Gastrocnemius medialis (tissue), 4 donors: ENCODE measurements at regions not wholly inside any gene's neighbourhood (a gene's known extent, or its start where the extent isn't known, plus 50 kb on each side); places are given as distances from the start of the nearest gene placed in this dataset.

ENCODE experiments used
- ATAC-seq, 2 donors: fragments of 150-250 bp; one replicate each; pipeline ENCODE4 v1.9.1; 2016
- DNase-seq, 2 donors: peaks; one replicate each; pipeline ENCODE4 v3.0.0-alpha.2; 2019
- H3K27ac ChIP-seq, 4 donors: fragments of 200-600 bp; sonication (generic); 1 replicate in 1 of 4; 2 replicates in 3 of 4; pipeline ENCODE4 v1.5.1; 2016 to 2018; ENCODE audit warnings: mild to moderate bottlenecking in 2 of 4, moderate library complexity in 1 of 4
- H3K27me3 ChIP-seq, 3 donors: fragments of 200-600 bp; sonication (generic) in 2 of 3; 1 replicate in 1 of 3; 2 replicates in 2 of 3; pipeline versions ENCODE4 v1.5.1 to v1.6.0; 2016 to 2019; ENCODE audit warnings: mild to moderate bottlenecking in 1 of 3, moderate library complexity in 1 of 3
- H3K36me3 ChIP-seq, 2 donors: fragments of 200-600 bp; sonication (generic) in 1 of 2; one replicate each; pipeline ENCODE4 v1.5.1; 2017 to 2018
- H3K4me1 ChIP-seq, 2 donors: fragments of 200-600 bp; sonication (generic) in 1 of 2; one replicate each; pipeline ENCODE4 v1.5.1; 2016 to 2017; ENCODE audit warnings: mild to moderate bottlenecking in 2 of 2
- H3K4me3 ChIP-seq, 4 donors: fragments of 200-600 bp; sonication (generic) in 3 of 4; 1 replicate in 1 of 4; 2 replicates in 3 of 4; pipeline ENCODE4 v1.5.1; 2016 to 2019; ENCODE audit warnings: mild to moderate bottlenecking in 2 of 4
- H3K9me3 ChIP-seq, 3 donors: fragments of 200-600 bp; sonication (generic) in 2 of 3; 1 replicate in 1 of 3; 2 replicates in 2 of 3; pipeline ENCODE4 v1.5.1; 2016 to 2019
- POLR2A ChIP-seq, 2 donors: fragments of 450-650 bp; IDR thresholded peaks; one replicate each; pipeline ENCODE4 v1.6.1; 2017; ENCODE audit warnings: antibody characterized with exemption in 2 of 2, mild to moderate bottlenecking in 2 of 2, moderate library complexity in 2 of 2
- in situ Hi-C, 4 donors: fragments of 200-750 bp; cut with MboI; loops; one replicate each; pipeline versions ENCODE4 v1.15.0 to v1.8.0; 2017; ENCODE audit warnings: low sequenced_read_pairs in 4 of 4
- intact Hi-C: fragments of 100-400 bp; cut with DNase I; formaldehyde crosslinking; loops from one replicate; pipeline ENCODE4 v1.15.1; 2023; ENCODE audit warnings: low total_unique reads
- TF ChIP-seq, protein P1 (sequence below), 5 experiments: fragments of 450-650 bp in 3 of 5; fragments of 200-600 bp in 2 of 5; sonication (generic) in 2 of 5; IDR thresholded peaks in 4 of 5; conservative IDR thresholded peaks in 1 of 5; 1 replicate in 4 of 5; 2 replicates in 1 of 5; pipeline ENCODE4 v1.5.1; 2016 to 2019; ENCODE audit warnings: antibody characterized with exemption in 5 of 5, mild to moderate bottlenecking in 3 of 5, moderate library complexity in 3 of 5

- TF ChIP-seq, protein P1, sequence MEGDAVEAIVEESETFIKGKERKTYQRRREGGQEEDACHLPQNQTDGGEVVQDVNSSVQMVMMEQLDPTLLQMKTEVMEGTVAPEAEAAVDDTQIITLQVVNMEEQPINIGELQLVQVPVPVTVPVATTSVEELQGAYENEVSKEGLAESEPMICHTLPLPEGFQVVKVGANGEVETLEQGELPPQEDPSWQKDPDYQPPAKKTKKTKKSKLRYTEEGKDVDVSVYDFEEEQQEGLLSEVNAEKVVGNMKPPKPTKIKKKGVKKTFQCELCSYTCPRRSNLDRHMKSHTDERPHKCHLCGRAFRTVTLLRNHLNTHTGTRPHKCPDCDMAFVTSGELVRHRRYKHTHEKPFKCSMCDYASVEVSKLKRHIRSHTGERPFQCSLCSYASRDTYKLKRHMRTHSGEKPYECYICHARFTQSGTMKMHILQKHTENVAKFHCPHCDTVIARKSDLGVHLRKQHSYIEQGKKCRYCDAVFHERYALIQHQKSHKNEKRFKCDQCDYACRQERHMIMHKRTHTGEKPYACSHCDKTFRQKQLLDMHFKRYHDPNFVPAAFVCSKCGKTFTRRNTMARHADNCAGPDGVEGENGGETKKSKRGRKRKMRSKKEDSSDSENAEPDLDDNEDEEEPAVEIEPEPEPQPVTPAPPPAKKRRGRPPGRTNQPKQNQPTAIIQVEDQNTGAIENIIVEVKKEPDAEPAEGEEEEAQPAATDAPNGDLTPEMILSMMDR (IDR thresholded peaks at IDR 0.05 in 4 of 5, conservative IDR thresholded peaks at IDR 0.05 in 1 of 5): no peak
- no peak for TF ChIP-seq POLR2A (IDR thresholded peaks at IDR 0.05)
- H3K4me3 ChIP-seq: no peak overlapping the region
- DNase-seq (no peak), ATAC-seq (no peak)
- H3K27me3 ChIP-seq: no peaks in the 10 kb centered on the region
- no peaks in the 10 kb centered on the region for H3K4me1 ChIP-seq
- intact Hi-C loops: no loop called here
- in situ Hi-C loops: no loop called here
- H3K36me3 ChIP-seq: no peaks in the 10 kb centered on the region
- H3K27ac ChIP-seq: no peak overlapping the region
- no peaks in the 10 kb centered on the region for H3K9me3 ChIP-seq
These were observed 130.3 kb upstream of the FAM98A start for GRCh38 chr2:33729353-33729752.

DNA sequence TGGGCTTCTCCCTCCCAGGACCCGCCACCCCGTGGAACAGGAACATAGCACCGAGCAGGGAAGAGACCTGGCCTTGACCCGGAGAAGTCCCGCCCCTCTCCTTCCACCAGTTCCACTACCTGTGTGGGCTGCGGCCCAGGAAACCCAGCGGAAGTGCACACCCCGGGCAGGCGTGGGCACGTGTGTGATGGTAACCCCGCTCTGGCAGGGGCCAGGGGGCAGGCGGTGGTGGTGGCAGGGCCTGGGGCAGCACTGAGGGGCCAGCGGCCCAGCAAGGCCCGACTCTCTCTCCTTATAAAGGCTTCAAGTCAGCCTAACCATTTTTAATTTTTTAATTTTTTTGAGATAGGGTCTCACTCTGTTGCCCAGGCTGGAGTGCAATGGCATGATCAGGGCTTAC, 129.0 kb upstream of the FAM98A start:
- DNase-seq (no peak), ATAC-seq (no peak)
- H3K4me1 ChIP-seq: no peaks in the 10 kb centered on the region
- H3K4me3 ChIP-seq: no peak overlapping the region
- no peaks in the 10 kb centered on the region for H3K9me3 ChIP-seq
- TF ChIP-seq, protein P1 (IDR thresholded peaks at IDR 0.05 in 4 of 5, conservative IDR thresholded peaks at IDR 0.05 in 1 of 5): no peak
- TF ChIP-seq POLR2A (IDR thresholded peaks at IDR 0.05): no peak
- no peak overlapping the region for H3K27ac ChIP-seq
- no peaks in the 10 kb centered on the region for H3K27me3 ChIP-seq
- intact Hi-C loops: no loop called here
- in situ Hi-C loops: no loop called here
- H3K36me3 ChIP-seq: no peaks in the 10 kb centered on the region

DNA sequence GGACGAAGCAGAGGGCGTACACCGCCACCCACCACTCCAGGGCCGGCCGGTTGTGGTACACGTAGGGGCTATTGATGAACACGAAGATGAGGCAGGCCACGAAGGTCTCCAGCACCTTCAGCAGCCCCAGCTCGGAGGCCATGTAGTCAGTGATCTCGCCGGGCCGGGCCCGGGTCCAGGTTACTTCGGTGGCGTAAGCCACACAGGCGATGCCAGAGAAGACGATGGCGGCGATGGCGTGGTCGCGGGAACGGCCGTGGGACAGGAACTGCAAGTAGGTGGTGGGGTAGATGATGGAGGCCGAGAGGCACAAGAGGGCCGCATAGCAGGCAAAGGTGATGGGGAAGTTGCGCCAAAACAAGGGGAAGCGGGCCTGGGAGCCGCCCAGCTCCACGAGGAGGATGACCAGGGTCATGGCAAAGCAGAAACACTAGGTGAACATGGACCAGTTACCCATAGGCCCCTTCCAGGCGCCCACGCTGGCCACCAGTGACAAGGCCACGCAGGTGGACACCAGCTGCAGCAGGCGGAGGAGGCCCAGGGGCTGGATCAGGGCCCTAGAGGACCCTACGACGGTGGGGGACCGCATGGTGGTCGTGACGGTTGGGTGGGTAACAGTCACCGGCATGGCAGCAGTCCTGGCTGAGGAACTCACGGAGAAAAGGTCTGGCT, 128.4 kb upstream of the FAM98A start:
- in situ Hi-C loops: no loop called here
- no peaks in the 10 kb centered on the region for H3K4me1 ChIP-seq
- H3K36me3 ChIP-seq: no peaks in the 10 kb centered on the region
- DNase-seq (no peak), ATAC-seq (no peak)
- no peak overlapping the region for H3K4me3 ChIP-seq
- TF ChIP-seq POLR2A (IDR thresholded peaks at IDR 0.05): no peak
- TF ChIP-seq, protein P1 (IDR thresholded peaks at IDR 0.05 in 4 of 5, conservative IDR thresholded peaks at IDR 0.05 in 1 of 5): no peak
- H3K9me3 ChIP-seq: no peaks in the 10 kb centered on the region
- no peak overlapping the region for H3K27ac ChIP-seq
- H3K27me3 ChIP-seq: no peaks in the 10 kb centered on the region
- intact Hi-C loops: no loop called here

DNA sequence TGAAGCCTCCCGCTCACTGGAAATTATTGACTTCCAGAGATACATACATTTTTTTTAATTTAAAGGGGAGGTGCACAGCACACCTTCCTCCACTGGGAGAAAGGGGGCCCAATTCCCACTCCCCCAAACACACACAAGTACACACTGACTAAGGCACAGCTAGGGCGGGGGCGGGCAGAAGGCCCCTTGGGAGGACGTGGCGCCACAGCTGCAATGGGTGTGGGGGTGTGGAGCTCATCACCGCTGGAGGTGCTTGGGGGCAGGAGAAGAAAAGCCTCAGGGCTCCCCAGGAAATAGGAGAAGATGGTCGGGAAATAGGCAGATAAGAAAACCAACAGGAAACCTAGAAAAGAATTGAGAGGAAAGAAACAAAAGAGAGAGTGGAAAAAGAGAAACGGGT, 127.3 kb upstream of the FAM98A start:
- intact Hi-C loops: no loop called here
- in situ Hi-C loops: no loop called here
- DNase-seq: no peak

More for the DNA sequence above, 127.3 kb upstream of the FAM98A start:
- ATAC-seq: no peak
- Histone ChIP-seq H3K9me3 (no peaks in the 10 kb centered on the region), H3K36me3 (no peaks in the 10 kb centered on the region), H3K27ac (no peak overlapping the region), H3K4me3 (no peak overlapping the region), H3K27me3 (no peaks in the 10 kb centered on the region), H3K4me1 (no peaks in the 10 kb centered on the region)
- TF ChIP-seq, protein P1 (IDR thresholded peaks at IDR 0.05 in 4 of 5, conservative IDR thresholded peaks at IDR 0.05 in 1 of 5): no peak
- TF ChIP-seq POLR2A (IDR thresholded peaks at IDR 0.05): no peak
